HL-60 (cell line): ENCODE measurements at regions not wholly inside any gene's neighbourhood (a gene's known extent, or its start where the extent isn't known, plus 50 kb on each side); places are given as distances from the start of the nearest gene placed in this dataset.

Experiments
- DNase-seq, 2 experiments: peaks; one replicate each; pipeline ENCODE4 v3.0.0-alpha.2; 2010 to 2020; ENCODE audit warnings: low read depth in 1 of 2, low spot score in 1 of 2
- H3K27ac ChIP-seq: fragments of 250-450 bp; sonication (Bioruptor Pico); replicated peaks from 2 replicates; pipeline ENCODE4 v1.5.1; 2020; ENCODE audit warnings: mild to moderate bottlenecking, moderate library complexity
- H3K27me3 ChIP-seq: fragments of 250-450 bp; sonication (Bioruptor Pico); 2 replicates; pipeline ENCODE4 v1.5.1; 2021; ENCODE audit warnings: mild to moderate bottlenecking, moderate library complexity; ENCODE audit not compliant: insufficient read depth, poor library complexity, severe bottlenecking
- H3K4me3 ChIP-seq: replicated peaks from 2 replicates; pipeline ENCODE4 v1.5.1; 2011; ENCODE audit warnings: mild to moderate bottlenecking, control low read depth, low read length; ENCODE audit not compliant: insufficient read depth
- CTCF ChIP-seq: IDR thresholded peaks from one replicate; pipeline ENCODE4 v1.5.1; 2011; ENCODE audit warnings: low read length, control low read depth, inconsistent platforms; ENCODE audit not compliant: insufficient read depth
- GABPA ChIP-seq: IDR thresholded peaks from 2 replicates; pipeline ENCODE4 v1.6.1; 2012; ENCODE audit warnings: low read depth
- POLR2AphosphoS5 ChIP-seq: IDR thresholded peaks from 2 replicates; pipeline ENCODE4 v1.6.1; 2012; ENCODE audit warnings: low read depth
- REST ChIP-seq: IDR thresholded peaks from 2 replicates; pipeline ENCODE4 v1.6.1; 2012; ENCODE audit warnings: low read depth; ENCODE audit not compliant: insufficient replicate concordance
- SPI1 ChIP-seq: IDR thresholded peaks from 2 replicates; pipeline ENCODE4 v1.6.1; 2012; ENCODE audit warnings: low read depth, mild to moderate bottlenecking, borderline replicate concordance

GRCh38 chr3:146780251-146780650 lies 175.1 kb upstream of the PLSCR5 start:
- Histone ChIP-seq H3K27ac (no peak overlapping the region), H3K27me3 (no peaks in the 10 kb centered on the region), H3K4me3 (no peak overlapping the region)
- DNase-seq, result no peak
- TF ChIP-seq SPI1 (no peak), CTCF (no peak), GABPA (no peak), REST (no peak), POLR2AphosphoS5 (no peak)

- no peak overlapping the region for H3K4me3 ChIP-seq
- no peak for TF ChIP-seq REST
- no peak for TF ChIP-seq POLR2AphosphoS5
- TF ChIP-seq GABPA, result no peak
- no peak for TF ChIP-seq SPI1
- no peak for TF ChIP-seq CTCF
- DNase-seq, result no peak
- no peaks in the 10 kb centered on the region for H3K27me3 ChIP-seq
- no peak overlapping the region for H3K27ac ChIP-seq
These were observed 172.8 kb upstream of the PLSCR5 start for GRCh38 chr3:146777941-146778340.

GRCh38 chr3:146772211-146772743 lies 167.1 kb upstream of the PLSCR5 start:
- no peak for TF ChIP-seq GABPA
- no peak for TF ChIP-seq CTCF
- no peak for TF ChIP-seq REST
- TF ChIP-seq POLR2AphosphoS5, result no peak
- TF ChIP-seq SPI1, result no peak
- Histone ChIP-seq H3K4me3 (no peak overlapping the region), H3K27ac (no peak overlapping the region), H3K27me3 (no peaks in the 10 kb centered on the region)
- no peak for DNase-seq
